ENCODE measurements at regions not wholly inside any gene's neighbourhood (a gene's known extent, or its start where the extent isn't known, plus 50 kb on each side); places are given as distances from the start of the nearest gene placed in this dataset.
A peak's percentile ranks its signal among the peaks of the same experiment; 100 is the strongest.

GRCh38 chr3:188951734-188952133 is 220.0 kb upstream of the TPRG1 start:
- ChIA-PET POLR2A (no interaction called here), CTCF (interaction anchor here (1.0 to 18.6 kb wide), 3 partner anchors 8 to 1216 kb away, joined by 3 to 530 read pairs (median 54); partner anchors contain the start of gene BCL6)
- no peak for DNase-seq (ENCODE audit: extremely low spot score)
- TF ChIP-seq, protein P1, sequence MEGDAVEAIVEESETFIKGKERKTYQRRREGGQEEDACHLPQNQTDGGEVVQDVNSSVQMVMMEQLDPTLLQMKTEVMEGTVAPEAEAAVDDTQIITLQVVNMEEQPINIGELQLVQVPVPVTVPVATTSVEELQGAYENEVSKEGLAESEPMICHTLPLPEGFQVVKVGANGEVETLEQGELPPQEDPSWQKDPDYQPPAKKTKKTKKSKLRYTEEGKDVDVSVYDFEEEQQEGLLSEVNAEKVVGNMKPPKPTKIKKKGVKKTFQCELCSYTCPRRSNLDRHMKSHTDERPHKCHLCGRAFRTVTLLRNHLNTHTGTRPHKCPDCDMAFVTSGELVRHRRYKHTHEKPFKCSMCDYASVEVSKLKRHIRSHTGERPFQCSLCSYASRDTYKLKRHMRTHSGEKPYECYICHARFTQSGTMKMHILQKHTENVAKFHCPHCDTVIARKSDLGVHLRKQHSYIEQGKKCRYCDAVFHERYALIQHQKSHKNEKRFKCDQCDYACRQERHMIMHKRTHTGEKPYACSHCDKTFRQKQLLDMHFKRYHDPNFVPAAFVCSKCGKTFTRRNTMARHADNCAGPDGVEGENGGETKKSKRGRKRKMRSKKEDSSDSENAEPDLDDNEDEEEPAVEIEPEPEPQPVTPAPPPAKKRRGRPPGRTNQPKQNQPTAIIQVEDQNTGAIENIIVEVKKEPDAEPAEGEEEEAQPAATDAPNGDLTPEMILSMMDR (IDR thresholded peaks at IDR 0.05; ENCODE audit: control extremely low read depth, extremely low read depth, low read depth, missing control alignments) = no peak

- POLR2A ChIA-PET = no interaction called here
- peak; percentile 60 for DNase-seq (ENCODE audit: extremely low spot score)
- TF ChIP-seq, protein P1 (IDR thresholded peaks at IDR 0.05; ENCODE audit: control extremely low read depth, extremely low read depth, low read depth, missing control alignments) = peak; percentile 86
- CTCF ChIA-PET = interaction anchor here (0.6 to 18.6 kb wide), 42 partner anchors 9 to 1637 kb away, joined by 3 to 530 read pairs (median 4); partner anchors contain the start of gene BCL6
These were observed 217.1 kb upstream of the TPRG1 start for GRCh38 chr3:188954590-188955208.

GRCh38 chr3:188955919-188956318 is 215.9 kb upstream of the TPRG1 start:
- POLR2A ChIA-PET = no interaction called here
- CTCF ChIA-PET = interaction anchor here (0.8 to 18.6 kb wide), 21 partner anchors 9 to 1239 kb away, joined by 3 to 530 read pairs (median 4); partner anchors contain the start of gene BCL6
- TF ChIP-seq, protein P1 (IDR thresholded peaks at IDR 0.05; ENCODE audit: control extremely low read depth, extremely low read depth, low read depth, missing control alignments) = no peak
- no peak for DNase-seq (ENCODE audit: extremely low spot score)

DNA sequence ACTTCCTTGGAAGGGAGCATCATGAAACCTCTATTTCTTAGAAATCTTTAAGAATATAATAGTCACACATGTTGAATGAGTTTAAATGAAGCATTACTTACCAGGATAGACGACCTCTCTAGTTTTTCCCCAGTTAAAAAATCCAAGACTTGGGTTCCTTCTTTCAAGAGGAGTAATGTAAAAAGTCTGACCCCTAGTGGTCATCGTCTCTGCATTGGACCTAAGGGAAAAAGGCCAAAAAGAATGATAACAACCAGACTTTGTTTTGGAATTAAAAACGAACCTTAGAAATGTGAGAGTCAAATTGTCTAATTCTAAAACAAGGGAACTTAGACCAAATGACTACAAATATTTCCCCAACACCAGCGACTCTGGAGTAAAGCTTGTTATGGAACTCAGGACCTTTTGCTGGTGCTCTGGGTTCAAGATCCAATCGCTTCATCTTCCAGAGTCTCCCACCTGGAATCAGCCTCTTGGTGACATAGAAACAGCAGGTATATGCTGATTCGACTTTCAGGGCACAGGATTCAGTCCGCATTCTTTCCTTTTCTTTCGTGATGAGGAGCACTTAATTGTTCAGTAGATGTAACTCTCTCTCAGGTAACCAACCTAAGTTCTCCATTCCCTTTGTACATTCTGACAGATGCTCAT is 214.8 kb upstream of the TPRG1 start:
- TF ChIP-seq, protein P1 (IDR thresholded peaks at IDR 0.05; ENCODE audit: control extremely low read depth, extremely low read depth, low read depth, missing control alignments) = peak; percentile 70
- CTCF ChIA-PET = interaction anchor here (0.8 to 18.6 kb wide), 12 partner anchors 12 to 1240 kb away, joined by 3 to 530 read pairs (median 4); partner anchors contain the start of gene BCL6
- no peak for DNase-seq (ENCODE audit: extremely low spot score)
- POLR2A ChIA-PET = no interaction called here

DNA sequence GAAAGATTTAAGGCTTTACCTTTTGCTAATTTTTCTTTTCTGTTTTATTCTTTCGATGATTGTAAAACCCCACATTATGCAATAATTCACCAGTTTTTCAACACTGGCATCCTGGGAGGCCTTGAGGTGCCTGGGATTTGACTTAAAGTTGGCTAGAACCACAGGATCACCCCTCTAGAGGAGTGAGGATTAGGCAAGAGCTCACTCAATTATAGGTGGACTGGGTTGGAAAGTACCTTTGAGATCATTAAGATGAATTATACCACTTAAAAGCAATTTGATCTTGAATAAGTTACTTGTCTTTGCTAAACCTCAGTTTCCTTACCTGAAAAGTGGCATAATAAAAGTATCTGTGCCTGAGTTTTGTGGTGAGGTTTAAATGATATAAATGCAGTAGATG is 212.8 kb upstream of the TPRG1 start:
- ChIA-PET CTCF (interaction anchor here (18.6 kb wide), 1 partner anchor 1223 kb away, joined by 530 read pairs; no protein-coding TSS in a partner anchor), POLR2A (no interaction called here)
- TF ChIP-seq, protein P1 (IDR thresholded peaks at IDR 0.05; ENCODE audit: control extremely low read depth, extremely low read depth, low read depth, missing control alignments) = no peak
- no peak for DNase-seq (ENCODE audit: extremely low spot score)

DNA sequence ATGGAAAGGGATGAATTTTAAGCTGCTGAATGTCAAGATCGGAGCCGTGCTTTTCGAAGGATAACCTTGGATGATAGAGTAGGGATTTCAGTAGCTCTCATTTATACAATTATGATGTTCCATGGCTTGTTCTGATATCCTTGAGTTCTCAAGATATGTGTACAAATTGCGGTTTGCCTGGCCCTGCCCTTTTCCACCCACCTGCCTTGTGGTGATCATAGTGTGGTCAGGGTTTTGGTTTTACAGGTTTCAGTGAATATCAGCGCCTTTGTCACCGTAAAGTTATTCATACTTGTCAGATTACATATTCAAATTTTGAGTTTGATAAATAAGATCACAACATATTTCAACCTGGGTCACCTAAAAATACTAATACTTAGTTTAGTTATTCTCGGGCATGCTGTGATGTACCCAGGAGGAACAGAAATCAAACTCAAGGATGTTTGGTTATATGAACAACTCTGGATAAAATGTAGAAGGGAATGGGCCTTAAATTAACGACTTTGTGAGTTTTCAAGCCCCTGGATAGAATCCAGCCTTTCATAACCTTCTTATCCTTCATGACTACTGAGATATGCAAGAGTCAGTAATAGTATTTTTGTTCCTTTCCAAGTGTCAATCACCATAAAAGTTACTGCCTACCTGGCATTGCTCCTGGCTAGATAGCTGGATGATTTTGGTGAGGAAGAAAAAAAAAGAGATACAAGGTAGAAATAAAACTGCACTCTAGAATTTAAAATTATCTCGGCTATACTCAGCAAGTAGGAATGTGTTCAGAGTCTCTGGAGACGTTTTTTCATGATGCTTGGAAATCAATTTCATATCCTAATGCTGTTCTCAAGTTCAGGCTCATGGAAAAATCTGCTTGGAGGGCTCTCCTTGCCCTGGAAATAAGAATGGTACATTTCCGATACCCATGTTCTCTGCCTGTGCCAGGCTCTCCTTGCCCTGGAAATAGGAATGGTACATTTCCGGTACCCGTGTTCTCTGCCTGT is 209.2 kb upstream of the TPRG1 start:
- DNase-seq (ENCODE audit: extremely low spot score) = no peak
- TF ChIP-seq, protein P1 (IDR thresholded peaks at IDR 0.05; ENCODE audit: control extremely low read depth, extremely low read depth, low read depth, missing control alignments) = no peak
- ChIA-PET POLR2A (no interaction called here), CTCF (interaction anchor here (18.6 kb wide), 1 partner anchor 1227 kb away, joined by 530 read pairs; no protein-coding TSS in a partner anchor)

Measured in GM10248 (cell line).